ENCODE measurements at regions not wholly inside any gene's neighbourhood (a gene's known extent, or its start where the extent isn't known, plus 50 kb on each side); places are given as distances from the start of the nearest gene placed in this dataset.

- Histone ChIP-seq H3K27me3 (ENCODE audit: low read length) (no peaks in the 10 kb centered on the region), H3K9me2 (replicated peaks; ENCODE audit: insufficient read depth, low read length) (no peaks in the 10 kb centered on the region), H3K4me2 (ENCODE audit: low read depth, low read length, poor library complexity, severe bottlenecking) (no peak overlapping the region), H4K20me1 (ENCODE audit: low read depth, low read length) (no peaks in the 10 kb centered on the region), H3K36me3 (ENCODE audit: low read length) (no peaks in the 10 kb centered on the region), H2AFZ (ENCODE audit: low read depth, low read length, severe bottlenecking) (no peak overlapping the region), H3K9me3 (ENCODE audit: insufficient read depth, low read length) (no peaks in the 10 kb centered on the region), H3F3A (ENCODE audit: insufficient read depth) (no peaks in the 10 kb centered on the region), H3K27ac (ENCODE audit: low read depth, low read length) (no peak overlapping the region), H3K4me3 (ENCODE audit: insufficient read depth, low read length, poor library complexity, severe bottlenecking) (no peak overlapping the region), H3K79me2 (ENCODE audit: insufficient read depth, low read length) (no peaks in the 10 kb centered on the region), H3K9ac (ENCODE audit: low read length) (no peak overlapping the region)
- TF ChIP-seq, protein P1, sequence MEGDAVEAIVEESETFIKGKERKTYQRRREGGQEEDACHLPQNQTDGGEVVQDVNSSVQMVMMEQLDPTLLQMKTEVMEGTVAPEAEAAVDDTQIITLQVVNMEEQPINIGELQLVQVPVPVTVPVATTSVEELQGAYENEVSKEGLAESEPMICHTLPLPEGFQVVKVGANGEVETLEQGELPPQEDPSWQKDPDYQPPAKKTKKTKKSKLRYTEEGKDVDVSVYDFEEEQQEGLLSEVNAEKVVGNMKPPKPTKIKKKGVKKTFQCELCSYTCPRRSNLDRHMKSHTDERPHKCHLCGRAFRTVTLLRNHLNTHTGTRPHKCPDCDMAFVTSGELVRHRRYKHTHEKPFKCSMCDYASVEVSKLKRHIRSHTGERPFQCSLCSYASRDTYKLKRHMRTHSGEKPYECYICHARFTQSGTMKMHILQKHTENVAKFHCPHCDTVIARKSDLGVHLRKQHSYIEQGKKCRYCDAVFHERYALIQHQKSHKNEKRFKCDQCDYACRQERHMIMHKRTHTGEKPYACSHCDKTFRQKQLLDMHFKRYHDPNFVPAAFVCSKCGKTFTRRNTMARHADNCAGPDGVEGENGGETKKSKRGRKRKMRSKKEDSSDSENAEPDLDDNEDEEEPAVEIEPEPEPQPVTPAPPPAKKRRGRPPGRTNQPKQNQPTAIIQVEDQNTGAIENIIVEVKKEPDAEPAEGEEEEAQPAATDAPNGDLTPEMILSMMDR (IDR thresholded peaks at IDR 0.05; ENCODE audit: insufficient read depth, low read length, poor library complexity, severe bottlenecking) = no peak
- TF ChIP-seq EZH2phosphoT487 (conservative IDR thresholded peaks at IDR 0.05; ENCODE audit: low read length) = no peak
Observed at GRCh38 chr1:209219791-209220524, 363.6 kb upstream of the CAMK1G start.

GRCh38 chr1:209222826-209223225 is 360.7 kb upstream of the CAMK1G start:
- H3K9ac ChIP-seq (ENCODE audit: low read length) = no peak overlapping the region
- no peak overlapping the region for H3K4me2 ChIP-seq (ENCODE audit: low read depth, low read length, poor library complexity, severe bottlenecking)
- H2AFZ ChIP-seq (ENCODE audit: low read depth, low read length, severe bottlenecking) = no peak overlapping the region
- H3F3A ChIP-seq (ENCODE audit: insufficient read depth) = no peaks in the 10 kb centered on the region
- H3K79me2 ChIP-seq (ENCODE audit: insufficient read depth, low read length) = no peaks in the 10 kb centered on the region
- H3K36me3 ChIP-seq (ENCODE audit: low read length) = no peaks in the 10 kb centered on the region
- no peaks in the 10 kb centered on the region for H3K27me3 ChIP-seq (ENCODE audit: low read length)
- H3K9me3 ChIP-seq (ENCODE audit: insufficient read depth, low read length) = no peaks in the 10 kb centered on the region
- H3K4me3 ChIP-seq (ENCODE audit: insufficient read depth, low read length, poor library complexity, severe bottlenecking) = no peak overlapping the region
- no peak overlapping the region for H3K27ac ChIP-seq (ENCODE audit: low read depth, low read length)
- TF ChIP-seq, protein P1 (IDR thresholded peaks at IDR 0.05; ENCODE audit: insufficient read depth, low read length, poor library complexity, severe bottlenecking) = no peak
- no peak for TF ChIP-seq EZH2phosphoT487 (conservative IDR thresholded peaks at IDR 0.05; ENCODE audit: low read length)
- H4K20me1 ChIP-seq (ENCODE audit: low read depth, low read length) = no peaks in the 10 kb centered on the region
- H3K9me2 ChIP-seq (replicated peaks; ENCODE audit: insufficient read depth, low read length) = no peaks in the 10 kb centered on the region

- no peak overlapping the region for H3K4me3 ChIP-seq (ENCODE audit: insufficient read depth, low read length, poor library complexity, severe bottlenecking)
- no peaks in the 10 kb centered on the region for H3K9me3 ChIP-seq (ENCODE audit: insufficient read depth, low read length)
- no peaks in the 10 kb centered on the region for H4K20me1 ChIP-seq (ENCODE audit: low read depth, low read length)
- no peaks in the 10 kb centered on the region for H3K9me2 ChIP-seq (replicated peaks; ENCODE audit: insufficient read depth, low read length)
- H3K79me2 ChIP-seq (ENCODE audit: insufficient read depth, low read length) = no peaks in the 10 kb centered on the region
- TF ChIP-seq, protein P1 (IDR thresholded peaks at IDR 0.05; ENCODE audit: insufficient read depth, low read length, poor library complexity, severe bottlenecking) = no peak
- TF ChIP-seq EZH2phosphoT487 (conservative IDR thresholded peaks at IDR 0.05; ENCODE audit: low read length) = no peak
- no peak overlapping the region for H3K27ac ChIP-seq (ENCODE audit: low read depth, low read length)
- H3K36me3 ChIP-seq (ENCODE audit: low read length) = no peaks in the 10 kb centered on the region
- H3K9ac ChIP-seq (ENCODE audit: low read length) = no peak overlapping the region
- no peak overlapping the region for H2AFZ ChIP-seq (ENCODE audit: low read depth, low read length, severe bottlenecking)
- H3F3A ChIP-seq (ENCODE audit: insufficient read depth) = no peaks in the 10 kb centered on the region
- H3K4me2 ChIP-seq (ENCODE audit: low read depth, low read length, poor library complexity, severe bottlenecking) = no peak overlapping the region
- H3K27me3 ChIP-seq (ENCODE audit: low read length) = no peaks in the 10 kb centered on the region
Observed at GRCh38 chr1:209223791-209224190, 359.7 kb upstream of the CAMK1G start.

Measured in SU-DHL-6 (cell line).